OCI-LY1 (cell line): ENCODE measurements at regions not wholly inside any gene's neighbourhood (a gene's known extent, or its start where the extent isn't known, plus 50 kb on each side); places are given as distances from the start of the nearest gene placed in this dataset.
A peak's percentile ranks its signal among the peaks of the same experiment; 100 is the strongest.

Experiments
- H2AFZ ChIP-seq: fragments of 200-600 bp; sonication (generic), shearing (Covaris generic); 2 replicates; pipeline ENCODE4 v1.6.0; 2014; ENCODE audit warnings: antibody characterized with exemption, mild to moderate bottlenecking, low read length
- H3F3A ChIP-seq: fragments of 200-600 bp; sonication (generic), shearing (Covaris generic); 2 replicates; pipeline ENCODE4 v1.6.0; 2014; ENCODE audit warnings: mild to moderate bottlenecking, antibody characterized with exemption, low read length, moderate library complexity; ENCODE audit not compliant: insufficient read depth
- H3K27ac ChIP-seq: fragments of 200-600 bp; sonication (generic); 2 replicates; pipeline ENCODE4 v1.5.1; 2014; ENCODE audit warnings: low read length, mixed run types, mild to moderate bottlenecking, low read depth; ENCODE audit not compliant: poor library complexity, severe bottlenecking
- H3K27me3 ChIP-seq: fragments of 200-600 bp; sonication (generic); 2 replicates; pipeline ENCODE4 v1.6.0; 2014; ENCODE audit warnings: antibody characterized with exemption, mild to moderate bottlenecking, low read length, moderate library complexity; ENCODE audit not compliant: insufficient read depth
- H3K36me3 ChIP-seq: fragments of 200-600 bp; sonication (generic); 2 replicates; pipeline ENCODE4 v1.6.1; 2014; ENCODE audit warnings: mild to moderate bottlenecking, antibody characterized with exemption, low read length, moderate library complexity, mixed read lengths; ENCODE audit not compliant: insufficient read depth
- H3K4me1 ChIP-seq: fragments of 200-600 bp; sonication (generic); 2 replicates; pipeline ENCODE4 v1.5.1; 2014; ENCODE audit warnings: mild to moderate bottlenecking, low read length, moderate library complexity; ENCODE audit not compliant: insufficient read depth, severe bottlenecking
- H3K4me2 ChIP-seq: fragments of 200-600 bp; sonication (generic), shearing (Covaris generic); 2 replicates; pipeline ENCODE4 v1.6.1; 2014; ENCODE audit warnings: low read length
- H3K4me3 ChIP-seq: fragments of 200-600 bp; sonication (generic); 2 replicates; pipeline ENCODE4 v1.5.1; 2014; ENCODE audit warnings: low read length, low read depth, mild to moderate bottlenecking, mixed read lengths; ENCODE audit not compliant: poor library complexity, severe bottlenecking
- H3K79me2 ChIP-seq: fragments of 200-600 bp; shearing (Covaris generic); 2 replicates; pipeline ENCODE4 v1.6.1; 2016; ENCODE audit warnings: mixed run types, low read length, mixed read lengths; ENCODE audit not compliant: insufficient read depth
- H3K9ac ChIP-seq: fragments of 200-600 bp; sonication (generic), shearing (Covaris generic); 2 replicates; pipeline ENCODE4 v1.6.1; 2014; ENCODE audit warnings: mild to moderate bottlenecking, low read length, mixed read lengths
- H3K9me2 ChIP-seq: fragments of 200-600 bp; sonication (generic), shearing (Covaris generic); 2 replicates; pipeline ENCODE4 v1.6.1; 2014; ENCODE audit warnings: low read depth, mild to moderate bottlenecking, low read length, mixed read lengths
- H3K9me3 ChIP-seq: fragments of 200-600 bp; shearing (Covaris generic); 2 replicates; pipeline ENCODE4 v1.6.1; 2014; ENCODE audit warnings: low read length, mixed read lengths
- H4K20me1 ChIP-seq: fragments of 200-600 bp; sonication (generic), shearing (Covaris generic); 2 replicates; pipeline ENCODE4 v1.6.0; 2016; ENCODE audit warnings: mild to moderate bottlenecking, low read length; ENCODE audit not compliant: insufficient read depth
- CTCF ChIP-seq: fragments of 200-600 bp; sonication (generic), shearing (Covaris generic); IDR thresholded peaks from 2 replicates; pipeline ENCODE4 v1.5.1; 2017; ENCODE audit warnings: mild to moderate bottlenecking, antibody characterized with exemption, low read length, moderate library complexity, mixed read lengths
- EZH2 ChIP-seq: fragments of 200-600 bp; sonication (generic), shearing (Covaris generic); IDR thresholded peaks from 2 replicates; pipeline ENCODE4 v1.8.0; 2017; ENCODE audit warnings: borderline replicate concordance, mixed run types, mild to moderate bottlenecking, antibody characterized with exemption, low read length, moderate library complexity, mixed read lengths

- no peaks in the 10 kb centered on the region for H3F3A ChIP-seq
- H3K9me2 ChIP-seq, result no peaks in the 10 kb centered on the region
- H3K4me2 ChIP-seq, result no peak overlapping the region
- no peak overlapping the region for H3K4me3 ChIP-seq
- no peaks in the 10 kb centered on the region for H3K27me3 ChIP-seq
- H3K9me3 ChIP-seq, result no peaks in the 10 kb centered on the region
- TF ChIP-seq EZH2 (no peak), CTCF (no peak)
- H2AFZ ChIP-seq, result no peak overlapping the region
- no peak overlapping the region for H3K9ac ChIP-seq
- H3K4me1 ChIP-seq, result peaks cover 9% of the 10 kb centered on the region
- no peaks in the 10 kb centered on the region for H4K20me1 ChIP-seq
- no peaks in the 10 kb centered on the region for H3K79me2 ChIP-seq
- H3K27ac ChIP-seq, result no peak overlapping the region
- no peaks in the 10 kb centered on the region for H3K36me3 ChIP-seq
Observed at GRCh38 chr5:129359450-129359849, 100.6 kb upstream of the ADAMTS19 start.

DNA sequence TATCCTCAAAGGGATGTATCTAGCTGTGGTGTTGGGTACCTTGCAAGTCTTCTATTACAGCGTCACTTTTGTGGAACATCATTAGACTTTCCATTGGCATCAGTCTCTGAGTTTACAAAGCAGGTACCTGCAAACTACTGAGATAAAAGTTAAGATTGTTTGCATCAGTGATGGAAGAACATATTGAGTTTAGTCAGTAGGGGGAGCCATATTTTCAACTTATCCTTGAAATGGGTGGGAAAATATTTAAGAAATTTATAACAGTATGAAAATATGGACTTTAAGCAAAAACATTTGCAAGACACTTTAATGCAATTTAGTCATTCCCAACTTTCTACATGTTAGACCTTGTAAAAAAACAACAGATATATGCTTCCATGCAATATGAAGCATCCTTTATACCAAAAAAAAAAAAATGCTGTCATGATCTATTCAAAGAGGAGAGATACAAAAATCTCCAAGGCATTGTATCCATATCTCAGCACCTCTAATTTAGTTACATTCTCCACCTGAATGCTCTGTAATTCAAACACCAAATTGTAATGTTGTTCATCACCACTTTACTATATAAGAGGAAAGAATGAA, 98.6 kb upstream of the ADAMTS19 start:
- Histone ChIP-seq H3K9ac (no peak overlapping the region), H3K9me3 (peaks cover 5% of the 10 kb centered on the region), H2AFZ (no peak overlapping the region), H3K27me3 (no peaks in the 10 kb centered on the region), H3K27ac (no peak overlapping the region), H3K9me2 (no peaks in the 10 kb centered on the region), H3K4me2 (no peak overlapping the region), H3K36me3 (no peaks in the 10 kb centered on the region), H4K20me1 (no peaks in the 10 kb centered on the region), H3K4me1 (peaks cover 9% of the 10 kb centered on the region), H3K79me2 (no peaks in the 10 kb centered on the region), H3F3A (no peaks in the 10 kb centered on the region), H3K4me3 (no peak overlapping the region)
- peak; percentile 64 for TF ChIP-seq CTCF
- no peak for TF ChIP-seq EZH2

GRCh38 chr5:129362456-129362855, 97.6 kb upstream of the ADAMTS19 start:
- H3K27me3 ChIP-seq, result no peaks in the 10 kb centered on the region
- no peaks in the 10 kb centered on the region for H3K36me3 ChIP-seq
- H3K4me3 ChIP-seq, result no peak overlapping the region
- H3K4me1 ChIP-seq, result peaks cover 11% of the 10 kb centered on the region
- peaks cover 5% of the 10 kb centered on the region for H3K9me3 ChIP-seq
- H3F3A ChIP-seq, result no peaks in the 10 kb centered on the region
- H2AFZ ChIP-seq, result no peak overlapping the region
- H3K27ac ChIP-seq, result no peak overlapping the region
- H3K79me2 ChIP-seq, result no peaks in the 10 kb centered on the region
- no peak overlapping the region for H3K4me2 ChIP-seq
- no peaks in the 10 kb centered on the region for H3K9me2 ChIP-seq
- no peaks in the 10 kb centered on the region for H4K20me1 ChIP-seq
- TF ChIP-seq EZH2, result no peak
- no peak for TF ChIP-seq CTCF
- H3K9ac ChIP-seq, result no peak overlapping the region
